T-helper 2 cell (primary cell): ENCODE measurements at regions not wholly inside any gene's neighbourhood (a gene's known extent, or its start where the extent isn't known, plus 50 kb on each side); places are given as distances from the start of the nearest gene placed in this dataset.

Source experiments
- DNase-seq, 5 experiments: peaks; one replicate each; pipeline versions ENCODE4 v3.0.0 to v3.0.0-alpha.2; 2012 to 2022

GRCh38 chr1:94707321-94708298 lies 112.5 kb upstream of the SLC44A3 start:
- no peak for DNase-seq

GRCh38 chr1:94702442-94702815 lies 117.7 kb upstream of the SLC44A3 start:
- DNase-seq: no peak

- DNase-seq: no peak
Measured at GRCh38 chr1:94701796-94702441, 118.2 kb upstream of the SLC44A3 start.

GRCh38 chr1:94698759-94699502 lies 121.2 kb upstream of the SLC44A3 start:
- DNase-seq: no peak

- no peak for DNase-seq
Measured at GRCh38 chr1:94698356-94698755, 121.8 kb upstream of the SLC44A3 start.

GRCh38 chr1:94697839-94698238 lies 122.3 kb upstream of the SLC44A3 start:
- DNase-seq: no peak

- peak in 1 of 5 experiments; percentile 2 for DNase-seq
Measured at GRCh38 chr1:94694226-94694915, 125.8 kb upstream of the SLC44A3 start.

- DNase-seq: no peak
Measured at GRCh38 chr1:94693435-94693834, 126.7 kb upstream of the SLC44A3 start.

- no peak for DNase-seq
Measured at GRCh38 chr1:94693029-94693428, 127.1 kb upstream of the SLC44A3 start.

GRCh38 chr1:94688646-94689045 lies 131.5 kb upstream of the SLC44A3 start:
- DNase-seq: no peak

GRCh38 chr1:94686882-94687281 lies 133.3 kb upstream of the SLC44A3 start:
- DNase-seq: no peak

- DNase-seq: no peak
Measured at GRCh38 chr1:94684690-94685250, 135.4 kb upstream of the SLC44A3 start.

GRCh38 chr1:94683886-94684285 lies 136.3 kb upstream of the SLC44A3 start:
- no peak for DNase-seq

GRCh38 chr1:94680039-94680377 lies 138.4 kb upstream of the F3 start:
- no peak for DNase-seq

- no peak for DNase-seq
Measured at GRCh38 chr1:94679332-94680038, 137.9 kb upstream of the F3 start.

- DNase-seq: no peak
Measured at GRCh38 chr1:94678202-94678848, 136.8 kb upstream of the F3 start.

GRCh38 chr1:94677714-94678113 lies 136.2 kb upstream of the F3 start:
- DNase-seq: no peak

GRCh38 chr1:94677087-94677486 lies 135.5 kb upstream of the F3 start:
- no peak for DNase-seq

- no peak for DNase-seq
Measured at GRCh38 chr1:94676686-94677085, 135.1 kb upstream of the F3 start.

GRCh38 chr1:94675373-94675772 lies 133.8 kb upstream of the F3 start:
- no peak for DNase-seq

GRCh38 chr1:94674876-94675275 lies 133.3 kb upstream of the F3 start:
- DNase-seq: no peak
